GM20431 (cell line): ENCODE measurements at regions not wholly inside any gene's neighbourhood (a gene's known extent, or its start where the extent isn't known, plus 50 kb on each side); places are given as distances from the start of the nearest gene placed in this dataset.
"Not testable (repeated sequence)": the region's sequence is repeated elsewhere in the genome, so short reads cannot be mapped to it uniquely, and the experiment has no call there.

Source experiments
- in situ Hi-C: fragments of 300-500 bp; cut with MseI, MboI; formaldehyde crosslinking; loops from one replicate; pipeline ENCODE4 v1.15.0; 2020; ENCODE audit warnings: low sequenced_read_pairs; ENCODE audit not compliant: unreplicated experiment

- in situ Hi-C loops = no loop called here
These were observed 278.9 kb upstream of the ATP11B start for GRCh38 chr3:182514236-182514964.

GRCh38 chr3:182516597-182517336 is 276.5 kb upstream of the ATP11B start:
- in situ Hi-C loops = no loop called here

- in situ Hi-C loops = no loop called here
These were observed 273.7 kb upstream of the ATP11B start for GRCh38 chr3:182519569-182519968.

GRCh38 chr3:182521339-182521738 is 272.0 kb upstream of the ATP11B start:
- in situ Hi-C loops = no loop called here

- in situ Hi-C loops = not testable (repeated sequence)
These were observed 269.9 kb upstream of the ATP11B start for GRCh38 chr3:182523424-182523823.

GRCh38 chr3:182523836-182524235 is 269.5 kb upstream of the ATP11B start:
- in situ Hi-C loops = no loop called here

GRCh38 chr3:182524711-182525401 is 268.4 kb upstream of the ATP11B start:
- in situ Hi-C loops = no loop called here

- in situ Hi-C loops = no loop called here
These were observed 267.4 kb upstream of the ATP11B start for GRCh38 chr3:182525766-182526374.

- in situ Hi-C loops = no loop called here
These were observed 265.6 kb upstream of the ATP11B start for GRCh38 chr3:182527745-182528144.

GRCh38 chr3:182530316-182530715 is 263.0 kb upstream of the ATP11B start:
- in situ Hi-C loops = no loop called here

GRCh38 chr3:182533394-182533793 is 259.9 kb upstream of the ATP11B start:
- in situ Hi-C loops = no loop called here

- in situ Hi-C loops = no loop called here
These were observed 248.8 kb upstream of the ATP11B start for GRCh38 chr3:182544542-182544941.

- in situ Hi-C loops = no loop called here
These were observed 231.0 kb upstream of the ATP11B start for GRCh38 chr3:182562274-182562673.

GRCh38 chr3:182565916-182566796 is 227.1 kb upstream of the ATP11B start:
- in situ Hi-C loops = no loop called here

GRCh38 chr3:182567700-182568099 is 225.6 kb upstream of the ATP11B start:
- in situ Hi-C loops = no loop called here

GRCh38 chr3:182568261-182568660 is 225.0 kb upstream of the ATP11B start:
- in situ Hi-C loops = no loop called here

- in situ Hi-C loops = no loop called here
These were observed 224.4 kb upstream of the ATP11B start for GRCh38 chr3:182568876-182569275.

- in situ Hi-C loops = no loop called here
These were observed 222.2 kb upstream of the ATP11B start for GRCh38 chr3:182570946-182571594.

GRCh38 chr3:182575941-182576340 is 217.4 kb upstream of the ATP11B start:
- in situ Hi-C loops = no loop called here
